ENCODE measurements at regions not wholly inside any gene's neighbourhood (a gene's known extent, or its start where the extent isn't known, plus 50 kb on each side); places are given as distances from the start of the nearest gene placed in this dataset.

GRCh38 chr6:169898788-169899480 lies 147.5 kb downstream of the ERMARD start:
- Histone ChIP-seq H3K4me1 (ENCODE audit: control insufficient read depth in 1 of 2, insufficient read depth in 1 of 2, low read depth in 1 of 2, low read length in 1 of 2) (no peaks in the 10 kb centered on the region), H3K27me3 (no peaks in the 10 kb centered on the region), H3K27ac (no peak overlapping the region), H3K4me3 (ENCODE audit: low read depth in 1 of 2, low read length in 1 of 2) (no peak overlapping the region), H3K36me3 (no peaks in the 10 kb centered on the region), H3K9me3 (no peaks in the 10 kb centered on the region)
- no peak for TF ChIP-seq CTCF (IDR thresholded peaks at IDR 0.05)

DNA sequence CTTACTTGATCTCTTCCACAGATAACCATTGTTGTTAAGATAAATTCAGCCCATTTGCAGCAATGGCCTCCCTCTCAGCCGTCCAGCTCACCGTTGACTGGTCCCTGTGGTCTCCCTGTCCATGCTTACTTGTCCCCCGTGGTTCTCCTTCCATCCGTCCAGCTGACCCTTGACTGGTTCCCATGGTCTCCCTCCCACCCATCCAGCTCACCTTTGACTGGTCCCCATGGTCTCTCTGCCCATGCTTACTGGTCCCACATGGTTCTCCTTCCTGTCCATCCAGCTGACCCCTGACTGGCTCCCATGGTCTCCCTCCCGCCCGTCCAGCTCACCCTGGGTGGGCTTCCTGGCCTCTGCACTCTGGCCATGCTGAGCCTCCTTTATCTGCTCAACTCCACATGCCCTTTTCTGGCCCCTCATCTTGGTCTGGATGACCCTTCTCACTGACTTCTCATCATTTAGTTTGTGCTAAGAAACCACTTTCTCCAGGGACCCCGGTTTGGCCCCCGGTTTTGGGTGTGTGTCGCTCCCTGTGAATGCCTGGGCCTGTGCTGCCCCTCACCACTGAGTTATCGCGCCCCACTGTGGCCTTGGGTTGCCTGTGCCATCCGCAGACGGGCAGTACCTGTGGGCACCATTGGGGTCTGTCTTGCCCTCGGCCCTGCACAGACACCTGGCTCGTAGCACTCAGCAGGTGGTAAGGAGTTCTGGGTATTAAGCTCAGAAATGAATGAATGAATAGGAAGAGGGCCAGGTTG lies 146.4 kb downstream of the ERMARD start:
- H3K27ac ChIP-seq: no peak overlapping the region
- H3K27me3 ChIP-seq: no peaks in the 10 kb centered on the region
- no peak overlapping the region for H3K4me3 ChIP-seq (ENCODE audit: low read depth in 1 of 2, low read length in 1 of 2)
- no peaks in the 10 kb centered on the region for H3K4me1 ChIP-seq (ENCODE audit: control insufficient read depth in 1 of 2, insufficient read depth in 1 of 2, low read depth in 1 of 2, low read length in 1 of 2)
- no peaks in the 10 kb centered on the region for H3K36me3 ChIP-seq
- TF ChIP-seq CTCF (IDR thresholded peaks at IDR 0.05): no peak
- H3K9me3 ChIP-seq: no peaks in the 10 kb centered on the region

- Histone ChIP-seq H3K4me3 (ENCODE audit: low read depth in 1 of 2, low read length in 1 of 2) (no peak overlapping the region), H3K36me3 (no peaks in the 10 kb centered on the region), H3K27me3 (no peaks in the 10 kb centered on the region), H3K9me3 (no peaks in the 10 kb centered on the region), H3K27ac (no peak overlapping the region), H3K4me1 (ENCODE audit: control insufficient read depth in 1 of 2, insufficient read depth in 1 of 2, low read depth in 1 of 2, low read length in 1 of 2) (no peaks in the 10 kb centered on the region)
- no peak for TF ChIP-seq CTCF (IDR thresholded peaks at IDR 0.05)
Measured at GRCh38 chr6:169896826-169897456, 145.5 kb downstream of the ERMARD start.

DNA sequence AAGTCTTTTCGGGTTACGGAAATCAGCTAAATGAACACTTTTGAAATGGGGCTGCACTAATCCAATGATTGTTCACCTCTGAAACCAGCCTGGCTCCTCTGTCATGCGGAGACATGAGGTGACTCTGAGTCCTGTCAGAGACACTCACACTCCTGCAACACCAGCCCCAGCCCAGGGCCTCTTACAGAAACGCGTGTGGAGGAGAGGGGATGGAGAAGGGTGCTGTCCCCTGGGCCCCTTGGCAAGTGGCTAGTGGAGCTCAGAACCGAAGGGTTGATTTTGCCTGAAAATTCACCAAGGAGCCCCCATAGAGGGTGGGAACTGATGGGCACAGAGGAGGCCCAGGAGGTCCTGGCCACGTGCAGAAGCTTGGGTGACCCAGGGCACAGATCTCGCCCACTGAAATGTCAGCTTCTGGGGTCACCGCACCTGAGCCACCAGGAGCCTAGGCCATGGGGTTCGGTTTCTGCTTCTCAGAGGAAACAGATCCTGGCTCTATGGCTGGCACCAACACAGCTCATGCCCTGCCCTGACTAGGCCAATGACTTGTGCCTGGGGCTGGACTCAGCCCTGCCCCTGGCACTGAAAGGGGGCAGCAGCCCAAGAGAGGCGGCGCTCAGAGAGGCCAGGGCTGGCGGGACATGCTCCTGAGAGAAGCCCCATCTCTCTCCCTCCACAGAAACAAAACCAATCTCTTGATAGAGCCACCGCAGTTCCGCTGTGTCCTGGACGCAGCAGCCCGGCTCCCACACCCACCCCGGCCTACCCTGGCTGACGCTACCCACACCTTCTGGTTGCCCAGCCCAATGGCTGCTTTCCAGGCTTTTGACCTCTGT lies 144.7 kb downstream of the ERMARD start:
- TF ChIP-seq CTCF (IDR thresholded peaks at IDR 0.05): no peak
- Histone ChIP-seq H3K36me3 (no peaks in the 10 kb centered on the region), H3K4me3 (ENCODE audit: low read depth in 1 of 2, low read length in 1 of 2) (no peak overlapping the region)

GRCh38 chr6:169895000-169895759 lies 143.8 kb downstream of the ERMARD start:
- H3K36me3 ChIP-seq: no peaks in the 10 kb centered on the region
- H3K4me1 ChIP-seq (ENCODE audit: control insufficient read depth in 1 of 2, insufficient read depth in 1 of 2, low read depth in 1 of 2, low read length in 1 of 2): no peaks in the 10 kb centered on the region
- no peaks in the 10 kb centered on the region for H3K9me3 ChIP-seq
- no peak overlapping the region for H3K4me3 ChIP-seq (ENCODE audit: low read depth in 1 of 2, low read length in 1 of 2)
- H3K27me3 ChIP-seq: no peaks in the 10 kb centered on the region
- no peak overlapping the region for H3K27ac ChIP-seq
- no peak for TF ChIP-seq CTCF (IDR thresholded peaks at IDR 0.05)

More for the DNA sequence above, 144.7 kb downstream of the ERMARD start:
- Histone ChIP-seq H3K27me3 (no peaks in the 10 kb centered on the region), H3K27ac (no peak overlapping the region), H3K9me3 (no peaks in the 10 kb centered on the region), H3K4me1 (ENCODE audit: control insufficient read depth in 1 of 2, insufficient read depth in 1 of 2, low read depth in 1 of 2, low read length in 1 of 2) (no peaks in the 10 kb centered on the region)
